OCI-LY1 (cell line): ENCODE measurements at regions not wholly inside any gene's neighbourhood (a gene's known extent, or its start where the extent isn't known, plus 50 kb on each side); places are given as distances from the start of the nearest gene placed in this dataset.

ENCODE experiments used
- CTCF ChIP-seq: fragments of 200-600 bp; sonication (generic), shearing (Covaris generic); IDR thresholded peaks from 2 replicates; pipeline ENCODE4 v1.5.1; 2017; ENCODE audit warnings: mild to moderate bottlenecking, antibody characterized with exemption, low read length, moderate library complexity, mixed read lengths
- EZH2 ChIP-seq: fragments of 200-600 bp; sonication (generic), shearing (Covaris generic); IDR thresholded peaks from 2 replicates; pipeline ENCODE4 v1.8.0; 2017; ENCODE audit warnings: borderline replicate concordance, mixed run types, mild to moderate bottlenecking, antibody characterized with exemption, low read length, moderate library complexity, mixed read lengths

- TF ChIP-seq CTCF (no peak), EZH2 (no peak)
These were observed 326.8 kb downstream of the TUSC7 start for GRCh38 chr3:117036259-117036799.
